ENCODE measurements at regions not wholly inside any gene's neighbourhood (a gene's known extent, or its start where the extent isn't known, plus 50 kb on each side); places are given as distances from the start of the nearest gene placed in this dataset. TPM values are rescaled to one million over a fixed set of nuclear protein-coding genes. Genes with fewer than 3 reads are reported as not detected.

- H4K20me1 ChIP-seq (ENCODE audit: insufficient read depth, low read length): no peaks in the 10 kb centered on the region
- Mint-ChIP-seq H3K9me3 (peaks cover 0 to 5% (median 2%) of the 10 kb centered on the region in 7 donors), H3K27me3 (ENCODE audit: low read depth in 3 of 3) (peaks cover 0 to 7% (median 0%) of the 10 kb centered on the region in 3 donors), H3K27ac (no peak overlapping the region), H3K36me3 (no peaks in the 10 kb centered on the region), H3K4me3 (no peak overlapping the region), H3K4me1 (no peaks in the 10 kb centered on the region)
- H3K27ac ChIP-seq (ENCODE audit: low read depth in 1 of 2, low read length in 2 of 2): no peak overlapping the region
- no peak overlapping the region for H3K9ac ChIP-seq (ENCODE audit: insufficient read depth, low read length, poor library complexity, severe bottlenecking)
- no peak overlapping the region for H3K4me3 ChIP-seq (replicated peaks in 1 of 3; ENCODE audit: low read depth in 2 of 3, low read length in 3 of 3)
- H3K4me1 ChIP-seq (ENCODE audit: control insufficient read depth in 1 of 2, insufficient read depth in 2 of 2, low read length in 2 of 2): no peaks in the 10 kb centered on the region
- DNase-seq: no peak
- WGBS (ENCODE audit: insufficient coverage): 100% methylated on average over 2 of the region's 3 CpGs
- H3K27me3 ChIP-seq (ENCODE audit: control insufficient read depth in 2 of 2, insufficient read depth in 2 of 2, low read length in 2 of 2): no peaks in the 10 kb centered on the region
- H3K4me2 ChIP-seq (replicated peaks; ENCODE audit: extremely low read depth, low read length, poor library complexity, severe bottlenecking): no peak overlapping the region
- no peaks in the 10 kb centered on the region for H3K36me3 ChIP-seq (replicated peaks in 1 of 2; ENCODE audit: control insufficient read depth in 1 of 2, insufficient read depth in 2 of 2, low read length in 2 of 2)
- H2AFZ ChIP-seq (ENCODE audit: insufficient read depth, low read depth, low read length, poor library complexity, severe bottlenecking): no peak overlapping the region
- intact Hi-C loops (cut with micrococcal nuclease): no loop called here
- TF ChIP-seq CTCF (IDR thresholded peaks at IDR 0.05): no peak
- H3K9me3 ChIP-seq (replicated peaks in 1 of 2; ENCODE audit: control insufficient read depth in 1 of 2, insufficient read depth in 1 of 2, low read length in 2 of 2): no peaks in the 10 kb centered on the region
- no peaks in the 10 kb centered on the region for H3K79me2 ChIP-seq (ENCODE audit: insufficient read depth, low read length)
Observed at GRCh38 chr20:24039196-24039595, 50.6 kb upstream of the GGTLC1 start.

Small RNAs in the stretch of these regions (small RNA-seq; reads per million reads assigned to genes)
- gene RNU1-23P (ENCODE audit: insufficient read length, low read depth): not detected

Measured in CD14-positive monocyte (primary cell).